ENCODE measurements at regions not wholly inside any gene's neighbourhood (a gene's known extent, or its start where the extent isn't known, plus 50 kb on each side); places are given as distances from the start of the nearest gene placed in this dataset.
A peak's percentile ranks its signal among the peaks of the same experiment; 100 is the strongest.

DNA sequence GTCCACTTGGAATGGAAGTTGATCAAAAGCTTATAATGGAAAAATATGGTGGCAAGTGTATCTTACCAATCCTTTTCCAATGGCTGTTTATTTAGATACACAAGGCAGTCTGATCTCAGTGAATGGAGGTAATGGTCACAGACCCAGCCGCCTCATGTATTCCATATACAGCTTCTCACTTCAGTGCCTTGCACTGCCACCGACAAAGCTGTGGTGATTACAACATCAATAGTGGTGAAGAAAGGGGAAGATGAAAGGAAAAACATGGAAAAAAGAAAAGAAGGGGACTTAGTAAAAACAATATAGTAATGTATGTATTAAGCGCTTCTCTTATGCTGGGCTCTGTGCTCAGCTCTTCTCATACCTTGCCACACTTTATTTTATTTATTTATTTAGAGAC, 297.3 kb upstream of the RASA1 start:
- Histone ChIP-seq H3K27ac (ENCODE audit: low read depth, low read length) (no peak overlapping the region), H4K20me1 (ENCODE audit: control insufficient read depth, insufficient read depth, low read depth, low read length) (no peaks in the 10 kb centered on the region), H3K9me2 (replicated peaks; ENCODE audit: control insufficient read depth, low read length) (no peaks in the 10 kb centered on the region), H3K4me3 (ENCODE audit: low read length) (no peak overlapping the region), H3K27me3 (ENCODE audit: control insufficient read depth, low read length) (peaks cover 10% of the 10 kb centered on the region; the same call in 1 of the 2 replicates), H3K36me3 (ENCODE audit: control insufficient read depth, low read length) (no peaks in the 10 kb centered on the region), H3K79me2 (ENCODE audit: control insufficient read depth, low read length) (no peaks in the 10 kb centered on the region), H3F3A (ENCODE audit: control insufficient read depth, insufficient read depth) (no peaks in the 10 kb centered on the region), H3K4me1 (ENCODE audit: control insufficient read depth, low read length) (no peaks in the 10 kb centered on the region), H3K9me3 (ENCODE audit: control insufficient read depth, insufficient read depth, low read length) (no peaks in the 10 kb centered on the region), H3K4me2 (ENCODE audit: low read length) (no peak overlapping the region)
- TF ChIP-seq EZH2phosphoT487 (IDR thresholded peaks at IDR 0.05; ENCODE audit: borderline replicate concordance, low read length) (no peak), CTCF (IDR thresholded peaks at IDR 0.05; ENCODE audit: low read depth, low read length, poor library complexity, severe bottlenecking) (no peak)

DNA sequence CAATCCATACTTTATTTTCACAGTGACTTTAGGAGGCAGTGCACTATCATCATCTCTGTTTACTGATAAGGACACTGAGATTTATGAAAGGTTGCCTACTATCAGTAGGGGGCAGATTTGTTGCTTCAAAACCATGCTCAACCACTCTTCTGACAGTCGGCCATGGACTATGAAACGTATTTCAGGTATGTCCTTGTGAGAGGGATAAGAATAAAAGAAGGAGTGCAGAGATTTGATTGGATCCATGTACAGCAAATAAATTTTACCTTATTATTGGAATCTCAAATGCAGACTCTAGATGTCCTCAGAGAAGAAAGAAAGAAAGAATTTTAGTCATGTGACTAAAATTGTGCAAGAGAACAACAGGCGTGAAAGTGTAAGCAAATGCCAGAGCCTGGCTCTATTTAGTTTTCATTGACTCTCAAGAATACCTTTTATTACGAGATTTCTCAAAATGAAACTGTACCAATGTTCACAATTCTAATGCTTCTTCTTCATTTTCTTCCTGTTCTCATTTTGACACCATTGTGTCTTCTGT, 296.6 kb upstream of the RASA1 start:
- H3K36me3 ChIP-seq (ENCODE audit: control insufficient read depth, low read length): no peaks in the 10 kb centered on the region
- H3K27ac ChIP-seq (ENCODE audit: low read depth, low read length): no peak overlapping the region
- H3K9me2 ChIP-seq (replicated peaks; ENCODE audit: control insufficient read depth, low read length): no peaks in the 10 kb centered on the region
- H3K79me2 ChIP-seq (ENCODE audit: control insufficient read depth, low read length): no peaks in the 10 kb centered on the region
- no peaks in the 10 kb centered on the region for H3K4me1 ChIP-seq (ENCODE audit: control insufficient read depth, low read length)
- no peaks in the 10 kb centered on the region for H4K20me1 ChIP-seq (ENCODE audit: control insufficient read depth, insufficient read depth, low read depth, low read length)
- no peak for TF ChIP-seq EZH2phosphoT487 (IDR thresholded peaks at IDR 0.05; ENCODE audit: borderline replicate concordance, low read length)
- peak; percentile 37 for TF ChIP-seq CTCF (IDR thresholded peaks at IDR 0.05; ENCODE audit: low read depth, low read length, poor library complexity, severe bottlenecking)
- H3K4me3 ChIP-seq (ENCODE audit: low read length): no peak overlapping the region
- H3K9me3 ChIP-seq (ENCODE audit: control insufficient read depth, insufficient read depth, low read length): no peaks in the 10 kb centered on the region
- H3K27me3 ChIP-seq (ENCODE audit: control insufficient read depth, low read length): peaks cover 10% of the 10 kb centered on the region; the same call in 1 of the 2 replicates
- H3F3A ChIP-seq (ENCODE audit: control insufficient read depth, insufficient read depth): no peaks in the 10 kb centered on the region
- H3K4me2 ChIP-seq (ENCODE audit: low read length): no peak overlapping the region

DNA sequence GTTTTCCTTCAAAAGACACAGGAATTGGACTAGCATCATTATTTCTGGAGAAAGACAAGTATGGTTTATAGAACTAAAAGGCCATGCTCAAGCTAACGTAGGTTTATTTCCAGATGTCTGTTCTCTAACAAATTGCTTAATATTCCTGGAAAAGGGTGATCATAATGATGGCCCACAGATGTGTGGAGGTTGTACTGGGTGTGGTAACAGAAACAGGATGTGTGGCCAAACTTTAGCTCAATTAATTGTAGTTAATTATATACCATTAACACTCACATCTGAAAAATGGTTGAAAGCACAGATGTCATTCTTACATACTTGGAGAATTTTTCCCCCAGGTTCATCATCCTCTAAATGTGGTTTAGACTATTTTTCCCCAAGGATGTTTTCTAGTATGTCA, 292.7 kb upstream of the RASA1 start:
- no peaks in the 10 kb centered on the region for H4K20me1 ChIP-seq (ENCODE audit: control insufficient read depth, insufficient read depth, low read depth, low read length)
- no peak overlapping the region for H3K4me2 ChIP-seq (ENCODE audit: low read length)
- H3K36me3 ChIP-seq (ENCODE audit: control insufficient read depth, low read length): no peaks in the 10 kb centered on the region
- TF ChIP-seq CTCF (IDR thresholded peaks at IDR 0.05; ENCODE audit: low read depth, low read length, poor library complexity, severe bottlenecking): no peak
- TF ChIP-seq EZH2phosphoT487 (IDR thresholded peaks at IDR 0.05; ENCODE audit: borderline replicate concordance, low read length): no peak
- peaks cover 10% of the 10 kb centered on the region; the same call in 1 of the 2 replicates for H3K27me3 ChIP-seq (ENCODE audit: control insufficient read depth, low read length)
- no peaks in the 10 kb centered on the region for H3K9me2 ChIP-seq (replicated peaks; ENCODE audit: control insufficient read depth, low read length)
- no peaks in the 10 kb centered on the region for H3K79me2 ChIP-seq (ENCODE audit: control insufficient read depth, low read length)
- H3K4me3 ChIP-seq (ENCODE audit: low read length): no peak overlapping the region
- no peaks in the 10 kb centered on the region for H3F3A ChIP-seq (ENCODE audit: control insufficient read depth, insufficient read depth)
- H3K9me3 ChIP-seq (ENCODE audit: control insufficient read depth, insufficient read depth, low read length): no peaks in the 10 kb centered on the region
- no peak overlapping the region for H3K27ac ChIP-seq (ENCODE audit: low read depth, low read length)
- H3K4me1 ChIP-seq (ENCODE audit: control insufficient read depth, low read length): no peaks in the 10 kb centered on the region
